DMS53 (cell line): ENCODE measurements at regions not wholly inside any gene's neighbourhood (a gene's known extent, or its start where the extent isn't known, plus 50 kb on each side); places are given as distances from the start of the nearest gene placed in this dataset.

Experiments used
- DNase-seq: peaks from one replicate; lab custom pipeline; 2025; lab: John Stamatoyannopoulos, UW

DNA sequence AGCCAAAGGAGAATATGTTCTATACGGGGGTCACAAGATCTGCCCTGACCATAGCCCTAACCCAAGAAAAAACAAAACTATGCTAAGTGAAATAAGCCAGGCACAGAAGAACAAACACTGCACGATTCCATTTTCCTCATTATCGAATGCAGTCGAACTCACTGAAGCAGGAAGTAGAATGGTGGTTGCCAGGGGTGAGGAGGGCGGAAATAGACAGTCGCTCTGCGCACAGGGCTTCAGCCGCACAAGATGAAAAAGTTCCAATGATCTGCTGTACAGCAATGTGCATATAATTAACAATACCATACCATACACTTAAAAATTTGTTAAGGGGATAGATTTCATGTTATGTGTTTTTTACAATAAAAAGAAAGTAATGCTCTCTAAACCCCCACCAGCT is 257.7 kb downstream of the TXNL1 start:
- no peak for DNase-seq

DNA sequence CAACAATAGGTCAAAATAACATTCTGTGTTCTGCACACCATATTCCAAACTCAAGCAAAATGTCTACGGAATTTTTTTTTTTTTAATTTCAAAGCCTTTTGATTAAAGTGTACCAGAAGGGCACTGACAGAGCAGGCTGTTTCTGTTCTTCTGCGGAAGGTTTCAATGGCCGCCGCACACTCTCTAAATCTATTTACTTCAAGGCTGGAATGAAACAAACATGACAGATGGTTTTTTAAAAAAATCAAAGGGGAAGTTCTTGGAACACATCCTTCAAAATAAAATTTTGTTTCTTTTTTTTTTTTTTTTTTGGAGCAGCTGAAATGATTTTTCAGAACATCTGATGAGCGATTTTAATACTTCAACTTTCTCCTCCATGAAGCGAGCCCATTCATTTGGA is 259.1 kb downstream of the TXNL1 start:
- DNase-seq: no peak

DNA sequence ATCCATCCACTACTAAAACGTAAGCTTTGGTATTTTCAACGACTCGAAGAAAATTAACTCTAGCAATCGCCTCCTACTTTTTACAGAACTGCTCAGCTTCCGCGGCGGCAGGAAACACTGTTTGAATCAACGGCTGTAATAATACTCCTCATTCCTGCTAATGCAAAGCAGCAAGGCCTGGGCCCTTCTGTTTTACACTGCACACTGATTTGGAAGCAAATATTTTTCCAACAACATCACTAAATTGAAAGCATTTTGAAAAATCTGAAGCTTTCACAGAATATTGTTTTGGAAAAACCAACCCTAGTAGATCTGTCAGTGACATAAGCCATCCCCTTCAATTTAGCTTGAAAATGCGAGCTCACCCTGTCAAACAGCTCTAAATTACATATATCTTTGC is 261.2 kb downstream of the TXNL1 start:
- no peak for DNase-seq

DNA sequence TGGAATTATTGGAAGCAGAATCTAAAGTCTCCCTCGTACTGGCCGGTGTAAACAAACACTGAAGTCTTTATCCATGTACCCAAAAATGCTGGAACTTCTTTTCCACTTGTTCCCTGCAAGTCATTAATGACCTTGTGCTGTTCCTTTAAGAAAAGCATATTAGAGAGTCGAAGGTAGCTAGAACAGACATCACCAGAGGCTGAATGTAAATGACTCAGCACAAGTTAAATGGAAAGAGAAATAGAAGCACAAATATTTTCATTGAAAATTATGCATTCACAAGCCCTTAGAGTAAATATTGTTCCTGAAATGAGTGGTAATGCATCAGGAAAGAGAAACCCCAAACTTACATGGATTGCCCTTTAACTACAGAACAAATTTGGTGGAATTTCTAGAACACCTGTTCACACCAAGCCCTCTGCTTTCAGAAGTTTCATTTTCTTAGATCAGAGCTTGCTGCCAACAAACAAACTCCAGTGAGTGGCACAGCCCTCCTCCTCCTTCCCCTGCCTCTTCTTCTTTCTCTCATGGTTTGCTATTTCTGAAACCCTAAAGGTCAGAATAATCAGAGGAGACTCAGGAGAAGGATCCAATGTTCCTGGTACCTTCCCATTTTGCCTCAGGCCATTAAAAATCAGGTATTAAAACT is 264.3 kb downstream of the TXNL1 start:
- DNase-seq: peak; percentile 19

DNA sequence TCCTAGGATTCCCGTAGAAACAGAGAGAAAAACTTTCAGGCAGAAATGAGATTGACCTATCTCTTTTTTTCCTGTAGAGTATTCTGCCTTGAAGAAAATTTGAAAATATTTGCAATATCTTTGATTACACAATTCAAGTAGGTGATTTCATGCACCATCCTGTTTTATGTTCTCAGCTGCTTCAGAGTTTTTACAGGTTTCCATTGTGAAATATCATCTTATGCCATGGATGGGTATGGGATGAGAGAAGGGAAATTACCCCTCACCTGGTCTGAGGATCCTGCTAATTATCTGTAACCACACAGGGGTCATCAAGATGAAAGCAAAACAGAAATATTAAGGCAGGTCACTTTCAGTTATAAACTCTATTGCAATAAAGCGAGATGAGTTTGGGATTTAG is 264.8 kb downstream of the TXNL1 start:
- DNase-seq: no peak

- no peak for DNase-seq
Measured at GRCh38 chr18:56368066-56368465, 270.3 kb downstream of the TXNL1 start.

GRCh38 chr18:56358608-56359280 is 279.6 kb downstream of the TXNL1 start:
- DNase-seq: peak; percentile 38

GRCh38 chr18:56353663-56354260 is 284.6 kb downstream of the TXNL1 start:
- no peak for DNase-seq

DNA sequence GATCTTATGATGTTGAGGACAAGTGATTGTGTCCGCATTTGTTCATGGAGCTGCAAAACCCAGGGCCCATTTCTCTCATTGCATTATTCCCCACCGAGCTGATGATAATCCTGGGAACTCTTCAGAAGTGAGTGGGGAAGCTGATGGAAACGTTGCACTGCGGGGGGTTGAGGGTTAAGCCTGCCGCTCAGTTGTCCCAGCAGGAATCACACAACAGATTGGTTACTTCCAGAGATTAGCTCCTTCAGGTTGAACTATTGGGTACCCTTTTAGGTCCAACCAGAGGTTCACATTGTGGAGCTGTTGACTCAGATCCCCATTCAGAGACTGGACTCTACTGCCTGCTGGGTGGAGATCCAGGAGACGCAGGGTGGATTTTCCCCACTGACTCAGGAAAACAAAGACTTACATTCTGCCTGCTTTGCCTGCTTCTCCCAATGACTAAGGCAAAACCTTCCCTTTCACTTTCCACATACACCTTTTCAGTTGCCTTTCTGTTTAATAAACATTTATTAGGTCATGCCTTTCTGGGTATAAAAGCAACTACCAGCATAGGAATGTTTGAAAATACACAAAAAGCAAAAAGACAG is 286.4 kb downstream of the TXNL1 start:
- no peak for DNase-seq

DNA sequence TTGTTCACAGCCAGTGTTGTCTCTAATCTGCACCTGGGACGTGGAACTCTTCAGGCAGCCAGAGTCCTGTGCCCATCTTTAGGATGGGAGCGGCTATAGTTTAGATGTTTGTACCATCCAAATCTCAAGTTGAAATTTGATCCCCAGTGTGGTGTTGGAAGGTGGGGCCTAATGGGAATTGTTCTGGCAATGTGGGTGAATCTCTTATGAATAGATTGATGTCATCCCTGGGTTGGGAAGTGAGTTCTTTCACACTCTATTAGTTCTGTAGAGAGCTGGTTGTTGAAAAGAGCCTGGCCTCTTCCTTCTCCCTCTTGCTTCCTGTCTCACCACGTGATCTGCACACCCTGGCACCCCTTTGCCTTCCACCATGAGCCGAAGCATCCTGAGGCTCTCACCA is 300.9 kb downstream of the TXNL1 start:
- peak; percentile 18 for DNase-seq

DNA sequence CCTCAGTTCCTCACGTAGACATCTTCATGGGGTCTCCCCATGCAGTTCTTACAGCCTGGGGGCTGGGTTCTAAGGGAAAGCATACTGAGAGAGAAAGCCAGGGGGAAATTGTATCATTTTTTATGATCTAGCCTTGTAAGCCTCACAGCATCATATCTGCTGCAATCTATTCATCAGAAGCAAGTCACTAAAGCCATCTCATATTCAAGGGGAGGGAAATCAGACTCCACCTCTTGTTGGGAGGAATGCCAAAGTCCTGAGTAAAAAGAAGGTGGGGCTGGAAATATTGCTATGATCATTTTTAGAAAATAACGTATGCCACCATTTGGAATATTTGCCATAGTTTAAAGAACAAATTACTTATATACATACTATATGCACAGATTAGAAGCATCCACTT is 304.6 kb downstream of the TXNL1 start:
- no peak for DNase-seq

DNA sequence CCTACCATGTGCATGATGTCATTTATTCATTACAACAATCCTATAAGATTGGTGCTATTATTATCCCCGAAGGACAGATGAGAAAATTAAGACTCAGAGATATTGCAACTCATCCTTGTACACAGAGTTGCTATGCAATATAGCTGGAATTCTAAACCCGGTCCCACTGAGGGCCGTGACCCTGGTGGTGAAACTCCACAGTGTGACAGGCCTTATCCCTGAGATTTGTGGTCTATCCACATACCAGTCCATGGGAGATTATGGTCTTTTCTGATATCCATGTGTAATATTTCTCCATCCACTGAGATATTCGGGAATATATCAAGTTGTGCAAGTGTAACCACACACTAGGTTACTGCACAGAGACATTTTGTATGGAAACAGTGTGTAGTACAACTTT is 305.2 kb downstream of the TXNL1 start:
- no peak for DNase-seq

DNA sequence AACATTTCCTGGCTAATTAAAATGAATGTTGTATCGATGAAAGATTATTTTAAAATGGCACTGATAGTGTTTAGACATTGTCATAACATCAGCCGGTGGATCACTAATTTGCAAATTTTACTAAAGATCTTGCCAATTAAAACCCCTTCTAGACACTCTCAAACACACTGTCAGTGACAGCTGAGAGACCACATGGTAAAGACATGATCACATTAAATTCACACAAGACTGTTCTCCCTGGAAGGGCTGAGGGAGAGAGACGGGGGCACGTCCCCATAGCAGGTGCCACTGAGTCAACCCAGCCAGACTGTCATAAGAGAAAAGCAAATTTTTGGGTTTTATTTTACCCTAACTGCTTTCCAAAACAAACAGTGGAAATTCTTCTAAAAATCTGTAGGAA is 306.0 kb downstream of the TXNL1 start:
- DNase-seq: no peak

DNA sequence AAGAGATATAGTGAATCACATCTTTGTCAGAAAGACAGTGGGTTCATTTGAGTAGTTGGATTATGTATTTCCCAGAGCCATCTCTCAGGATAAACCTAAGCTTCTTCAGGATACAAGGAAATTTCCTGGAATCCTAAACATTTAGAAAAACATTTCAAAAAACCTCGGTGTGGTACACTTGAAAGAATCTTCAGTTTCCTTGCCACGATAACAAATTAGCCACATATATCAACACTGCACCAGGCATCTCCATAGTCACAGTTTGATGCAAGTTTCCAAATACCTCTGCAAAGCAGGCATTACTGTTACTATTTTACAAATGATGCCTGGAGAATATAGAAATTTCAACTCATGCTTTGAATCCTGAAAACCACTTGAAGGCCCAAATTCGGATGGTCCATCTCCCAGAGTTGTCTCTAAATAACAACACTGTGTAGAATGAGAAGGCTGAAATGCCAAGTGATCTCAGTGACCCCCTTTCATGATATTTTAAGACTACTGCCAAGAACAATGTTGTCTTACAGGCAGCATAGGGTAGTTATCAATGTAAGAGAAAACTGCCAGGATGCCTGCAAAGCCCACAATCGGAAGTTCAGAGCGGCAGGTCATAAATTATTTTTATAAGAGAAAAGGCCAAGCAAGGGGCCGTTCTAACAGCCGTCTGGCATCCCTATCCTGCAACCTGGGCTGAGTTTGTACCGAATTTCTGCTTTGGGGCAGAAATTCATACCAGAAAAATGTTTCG is 307.9 kb downstream of the TXNL1 start:
- DNase-seq: no peak

DNA sequence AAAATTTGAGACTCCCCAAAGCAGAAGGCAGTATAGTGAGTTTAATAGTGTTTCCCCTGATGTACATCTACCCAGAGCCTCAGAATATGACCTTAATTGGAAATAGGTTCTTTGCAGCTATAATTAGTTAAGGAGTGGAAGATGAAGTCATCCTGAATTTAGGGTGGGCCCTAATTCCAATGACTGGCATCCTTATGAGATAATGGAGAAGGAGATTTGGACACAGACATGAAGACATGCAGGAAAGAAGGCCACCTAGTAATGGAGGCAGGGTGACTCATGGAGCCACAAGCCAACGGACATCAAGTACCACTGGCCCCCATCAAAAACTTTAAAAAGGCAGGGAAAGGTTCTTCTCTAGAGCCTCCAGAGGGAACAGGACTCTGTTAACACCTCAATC is 308.9 kb downstream of the TXNL1 start:
- no peak for DNase-seq

DNA sequence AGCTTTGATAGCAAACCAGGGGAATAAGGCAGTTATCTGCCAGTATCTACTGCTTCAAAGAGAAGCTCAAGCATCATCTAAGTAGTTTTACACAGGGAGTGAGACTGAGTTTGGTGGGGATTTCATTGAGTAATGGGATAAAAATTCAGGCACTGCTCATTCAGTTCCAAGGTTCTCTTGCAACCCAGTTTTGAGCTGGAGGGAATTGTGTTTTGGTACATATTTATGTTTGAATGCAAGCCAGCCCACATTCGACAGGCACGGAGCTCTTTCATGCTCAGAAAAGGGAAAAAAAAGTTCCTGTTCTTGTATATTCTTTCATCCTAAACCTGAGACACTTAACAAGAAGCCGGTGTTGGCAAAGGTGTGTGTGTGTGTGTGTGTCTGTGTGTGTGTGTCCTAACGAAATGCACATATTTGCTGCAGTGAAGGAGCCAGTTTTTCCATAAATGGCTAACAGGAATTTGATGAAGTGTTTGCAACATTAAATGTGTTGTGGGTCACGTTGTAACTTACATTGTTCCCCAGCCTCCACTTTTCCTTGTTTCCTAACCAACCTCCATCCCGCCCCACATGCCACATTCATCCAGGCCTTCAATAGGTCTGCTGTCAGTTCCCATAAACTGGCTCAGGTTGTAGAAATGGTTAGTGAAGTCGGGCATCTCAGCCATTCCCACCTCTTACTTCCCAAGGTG is 311.1 kb downstream of the TXNL1 start:
- DNase-seq: no peak

DNA sequence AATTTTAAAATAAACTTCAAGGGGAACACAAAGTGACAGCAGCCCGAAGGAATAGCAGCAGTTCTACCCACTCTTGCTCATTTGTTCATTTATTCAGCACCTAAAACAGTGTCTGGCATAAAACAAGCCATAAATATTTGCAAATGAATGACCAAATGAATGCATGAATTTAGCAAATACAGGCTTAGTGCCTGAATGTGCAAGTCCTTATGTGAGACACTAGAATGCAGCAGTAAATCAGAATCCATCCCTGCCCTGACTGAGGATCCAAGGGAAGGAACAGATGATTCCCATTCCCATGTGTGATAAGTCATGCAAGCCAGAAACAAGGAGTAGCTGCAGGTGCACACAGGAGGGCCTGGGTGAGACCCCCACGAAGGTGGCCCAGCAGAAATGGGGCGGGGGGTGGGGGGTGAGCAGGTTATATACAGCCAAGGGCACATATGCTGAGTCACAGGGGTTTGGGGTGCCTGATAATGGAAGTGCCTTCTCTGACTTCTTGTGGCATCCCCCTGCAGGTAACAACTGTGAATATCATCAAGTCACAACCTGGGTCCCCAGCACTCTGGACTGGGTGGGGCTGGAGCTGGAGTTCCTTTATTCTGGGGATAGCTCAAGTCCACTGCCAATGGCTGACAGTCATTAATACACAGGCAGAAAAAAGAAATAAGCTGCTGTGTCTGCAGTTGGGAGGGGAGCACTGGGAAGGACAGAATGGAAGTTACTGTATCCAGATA is 311.9 kb downstream of the TXNL1 start:
- DNase-seq: no peak

GRCh38 chr18:56323673-56324072 is 314.7 kb downstream of the TXNL1 start:
- no peak for DNase-seq

DNA sequence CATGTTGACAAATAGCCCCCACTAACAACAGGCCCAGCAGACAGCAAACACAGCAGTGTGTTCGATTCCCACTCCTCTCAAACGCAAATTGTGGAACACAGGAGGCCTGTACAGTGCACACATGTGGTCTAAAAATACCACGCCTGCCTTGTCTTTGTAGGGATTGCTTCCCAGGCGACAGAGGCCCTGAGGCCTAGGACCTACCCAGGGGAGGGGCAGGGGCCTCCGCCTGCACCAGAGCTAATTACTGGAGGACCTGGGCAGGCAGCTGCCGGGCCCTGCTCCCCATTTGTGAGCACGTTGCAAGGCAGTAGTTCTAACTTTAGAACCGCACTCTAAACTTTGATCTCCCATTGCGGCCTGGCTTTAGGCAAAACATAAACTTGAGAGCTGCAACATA is 316.0 kb downstream of the TXNL1 start:
- DNase-seq: no peak

- no peak for DNase-seq
Measured at GRCh38 chr18:56321470-56321869, 316.9 kb downstream of the TXNL1 start.

DNA sequence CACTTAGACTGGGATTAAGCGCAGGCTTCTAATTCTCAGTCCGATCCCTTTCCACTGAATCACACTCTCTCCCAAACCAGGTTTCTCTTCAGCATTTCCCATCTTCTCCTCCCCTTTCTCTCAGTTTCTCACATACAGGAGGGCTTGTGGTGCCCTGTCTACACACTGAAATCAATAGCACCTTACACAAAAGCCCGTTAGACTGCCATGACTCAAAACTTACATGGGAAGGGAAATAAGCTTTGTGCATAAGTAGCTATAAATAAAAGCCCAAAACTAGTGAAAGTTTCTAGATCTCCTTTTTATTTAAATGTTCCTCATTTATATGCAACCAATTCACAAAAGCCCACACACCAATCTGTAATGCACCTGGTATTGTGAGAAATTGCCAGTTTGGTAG is 318.4 kb downstream of the TXNL1 start:
- no peak for DNase-seq
